Stimulated activated effector memory CD8-positive, alpha-beta T cell treated with anti-CD3 and anti-CD28 coated beads, Interleukin-12 subunit alpha, Interleukin-12 subunit beta, amount 100 ng/mL, for 72 hours (primary cell): ENCODE measurements at regions not wholly inside any gene's neighbourhood (a gene's known extent, or its start where the extent isn't known, plus 50 kb on each side); places are given as distances from the start of the nearest gene placed in this dataset.

Experiments
- ATAC-seq: fragments of 150-1000 bp; cut with Tn5 transposase; 2 replicates; pipeline ENCODE4 v1.10.0; 2021
- DNase-seq, 2 donors: peaks; one replicate each; pipeline ENCODE4 v3.0.0; 2021 to 2022; ENCODE audit warnings: low spot score in 2 of 2
- H3K27ac Mint-ChIP-seq: one replicate; pipeline ENCODE4 v1.8.0; 2022; ENCODE audit warnings: mild to moderate bottlenecking, mixed read lengths
- H3K36me3 Mint-ChIP-seq: one replicate; pipeline ENCODE4 v1.8.0; 2022; ENCODE audit warnings: mild to moderate bottlenecking, mixed read lengths
- H3K4me1 Mint-ChIP-seq: one replicate; pipeline ENCODE4 v1.8.0; 2022; ENCODE audit warnings: mixed read lengths
- H3K4me3 Mint-ChIP-seq: one replicate; pipeline ENCODE4 v1.8.0; 2022; ENCODE audit warnings: mild to moderate bottlenecking, mixed read lengths
- H3K9me3 Mint-ChIP-seq: one replicate; pipeline ENCODE4 v1.8.0; 2022; ENCODE audit warnings: mixed read lengths

- H3K4me1 Mint-ChIP-seq: no peaks in the 10 kb centered on the region
- peaks cover 21% of the 10 kb centered on the region for H3K9me3 Mint-ChIP-seq
- no peak overlapping the region for H3K27ac Mint-ChIP-seq
- DNase-seq (no peak), ATAC-seq (no peak)
- no peaks in the 10 kb centered on the region for H3K36me3 Mint-ChIP-seq
- H3K4me3 Mint-ChIP-seq: no peak overlapping the region
These were observed 718.3 kb upstream of the GRAMD2B start for GRCh38 chr5:125704888-125705287.

GRCh38 chr5:125708583-125708982, 714.6 kb upstream of the GRAMD2B start:
- no peaks in the 10 kb centered on the region for H3K4me1 Mint-ChIP-seq
- H3K9me3 Mint-ChIP-seq: peaks cover 17% of the 10 kb centered on the region
- H3K36me3 Mint-ChIP-seq: no peaks in the 10 kb centered on the region
- DNase-seq: no peak
- H3K4me3 Mint-ChIP-seq: no peak overlapping the region
- ATAC-seq: no peak
- no peak overlapping the region for H3K27ac Mint-ChIP-seq

GRCh38 chr5:125710745-125711144, 712.5 kb upstream of the GRAMD2B start:
- Mint-ChIP-seq H3K4me1 (no peaks in the 10 kb centered on the region), H3K9me3 (peaks cover 15% of the 10 kb centered on the region), H3K27ac (no peak overlapping the region), H3K36me3 (no peaks in the 10 kb centered on the region), H3K4me3 (no peak overlapping the region)
- DNase-seq: no peak
- no peak for ATAC-seq

GRCh38 chr5:125712397-125712796, 710.8 kb upstream of the GRAMD2B start:
- Mint-ChIP-seq H3K9me3 (peaks cover 25% of the 10 kb centered on the region), H3K36me3 (no peaks in the 10 kb centered on the region), H3K4me3 (no peak overlapping the region), H3K27ac (no peak overlapping the region), H3K4me1 (no peaks in the 10 kb centered on the region)
- ATAC-seq (no peak), DNase-seq (no peak)

GRCh38 chr5:125713109-125713805, 710.0 kb upstream of the GRAMD2B start:
- no peaks in the 10 kb centered on the region for H3K36me3 Mint-ChIP-seq
- H3K9me3 Mint-ChIP-seq: peaks cover 25% of the 10 kb centered on the region
- H3K27ac Mint-ChIP-seq: no peak overlapping the region
- no peak overlapping the region for H3K4me3 Mint-ChIP-seq
- ATAC-seq: no peak
- no peak for DNase-seq
- no peaks in the 10 kb centered on the region for H3K4me1 Mint-ChIP-seq

GRCh38 chr5:125715216-125715615, 708.0 kb upstream of the GRAMD2B start:
- Mint-ChIP-seq H3K9me3 (peaks cover 16% of the 10 kb centered on the region), H3K4me1 (no peaks in the 10 kb centered on the region), H3K27ac (no peak overlapping the region), H3K4me3 (no peak overlapping the region), H3K36me3 (no peaks in the 10 kb centered on the region)
- ATAC-seq: no peak
- no peak for DNase-seq

GRCh38 chr5:125717209-125717608, 706.0 kb upstream of the GRAMD2B start:
- ATAC-seq (no peak), DNase-seq (no peak)
- no peak overlapping the region for H3K27ac Mint-ChIP-seq
- no peaks in the 10 kb centered on the region for H3K4me1 Mint-ChIP-seq
- peaks cover 18% of the 10 kb centered on the region for H3K9me3 Mint-ChIP-seq
- no peaks in the 10 kb centered on the region for H3K36me3 Mint-ChIP-seq
- no peak overlapping the region for H3K4me3 Mint-ChIP-seq

GRCh38 chr5:125719681-125720347, 703.4 kb upstream of the GRAMD2B start:
- H3K27ac Mint-ChIP-seq: no peak overlapping the region
- DNase-seq: no peak

GRCh38 chr5:125720348-125720685, 702.9 kb upstream of the GRAMD2B start:
- Mint-ChIP-seq H3K9me3 (peaks cover 12% of the 10 kb centered on the region), H3K36me3 (no peaks in the 10 kb centered on the region), H3K27ac (no peak overlapping the region), H3K4me3 (no peak overlapping the region), H3K4me1 (no peaks in the 10 kb centered on the region)
- DNase-seq (no peak), ATAC-seq (no peak)

More at GRCh38 chr5:125719681-125720347, 703.4 kb upstream of the GRAMD2B start:
- no peak for ATAC-seq
- Mint-ChIP-seq H3K9me3 (peaks cover 12% of the 10 kb centered on the region), H3K36me3 (no peaks in the 10 kb centered on the region), H3K4me1 (no peaks in the 10 kb centered on the region), H3K4me3 (no peak overlapping the region)

- Mint-ChIP-seq H3K9me3 (peaks cover 12% of the 10 kb centered on the region), H3K36me3 (no peaks in the 10 kb centered on the region), H3K27ac (no peak overlapping the region), H3K4me3 (no peak overlapping the region), H3K4me1 (no peaks in the 10 kb centered on the region)
- ATAC-seq (no peak), DNase-seq (no peak)
These were observed 702.5 kb upstream of the GRAMD2B start for GRCh38 chr5:125720721-125721120.

GRCh38 chr5:125722550-125722949, 700.7 kb upstream of the GRAMD2B start:
- Mint-ChIP-seq H3K9me3 (peaks cover 2% of the 10 kb centered on the region), H3K4me1 (no peaks in the 10 kb centered on the region), H3K4me3 (no peak overlapping the region), H3K36me3 (no peaks in the 10 kb centered on the region), H3K27ac (no peak overlapping the region)
- no peak for DNase-seq
- ATAC-seq: no peak

- ATAC-seq: no peak
- DNase-seq: no peak
- Mint-ChIP-seq H3K27ac (no peak overlapping the region), H3K4me1 (no peaks in the 10 kb centered on the region), H3K36me3 (no peaks in the 10 kb centered on the region), H3K4me3 (no peak overlapping the region), H3K9me3 (peaks cover 2% of the 10 kb centered on the region)
These were observed 697.5 kb upstream of the GRAMD2B start for GRCh38 chr5:125725691-125726090.

- Mint-ChIP-seq H3K4me3 (no peak overlapping the region), H3K27ac (no peak overlapping the region), H3K9me3 (peaks cover 12% of the 10 kb centered on the region), H3K36me3 (no peaks in the 10 kb centered on the region), H3K4me1 (no peaks in the 10 kb centered on the region)
- ATAC-seq: peak; percentile 26
- no peak for DNase-seq
These were observed 679.3 kb upstream of the GRAMD2B start for GRCh38 chr5:125743939-125744338.

GRCh38 chr5:125746917-125747316, 676.3 kb upstream of the GRAMD2B start:
- DNase-seq (no peak), ATAC-seq (no peak)
- no peak overlapping the region for H3K27ac Mint-ChIP-seq
- peaks cover 13% of the 10 kb centered on the region for H3K9me3 Mint-ChIP-seq
- H3K4me1 Mint-ChIP-seq: no peaks in the 10 kb centered on the region
- H3K36me3 Mint-ChIP-seq: no peaks in the 10 kb centered on the region
- H3K4me3 Mint-ChIP-seq: no peak overlapping the region

GRCh38 chr5:125750147-125750860, 672.9 kb upstream of the GRAMD2B start:
- Mint-ChIP-seq H3K4me1 (no peaks in the 10 kb centered on the region), H3K4me3 (no peak overlapping the region), H3K36me3 (no peaks in the 10 kb centered on the region), H3K9me3 (peaks cover 6% of the 10 kb centered on the region), H3K27ac (no peak overlapping the region)
- no peak for ATAC-seq
- no peak for DNase-seq

- Mint-ChIP-seq H3K27ac (no peak overlapping the region), H3K4me3 (no peak overlapping the region), H3K36me3 (no peaks in the 10 kb centered on the region), H3K4me1 (no peaks in the 10 kb centered on the region), H3K9me3 (peaks cover 6% of the 10 kb centered on the region)
- DNase-seq (no peak), ATAC-seq (no peak)
These were observed 672.4 kb upstream of the GRAMD2B start for GRCh38 chr5:125750861-125751186.
